OCI-M2 (cell line): ENCODE measurements at regions not wholly inside any gene's neighbourhood (a gene's known extent, or its start where the extent isn't known, plus 50 kb on each side); places are given as distances from the start of the nearest gene placed in this dataset.
"Not testable (repeated sequence)": the region's sequence is repeated elsewhere in the genome, so short reads cannot be mapped to it uniquely, and the experiment has no call there.

Experiments used
- DNase-seq: peaks from one replicate; lab custom pipeline; 2025; ENCODE audit not compliant: unreplicated experiment; lab: John Stamatoyannopoulos, UW

DNA sequence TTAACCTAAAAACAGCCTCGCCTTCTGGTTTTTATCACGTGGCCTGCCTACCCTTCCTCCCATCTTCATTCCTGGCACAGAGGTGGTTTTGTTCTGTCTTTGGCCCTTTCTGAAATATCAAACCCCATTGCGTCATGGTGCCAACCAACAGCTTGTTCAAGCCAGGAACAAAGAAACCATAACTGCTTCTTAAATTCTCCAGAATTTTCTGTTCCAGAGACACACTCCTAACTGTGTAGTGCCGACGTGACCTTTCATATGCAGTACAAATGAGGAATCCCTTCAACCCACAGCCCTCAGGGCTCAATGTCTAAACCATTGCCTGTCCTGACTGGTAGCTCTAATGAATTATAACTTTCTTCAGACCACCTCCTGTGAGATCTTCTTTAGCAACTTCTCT, 82.2 kb upstream of the TNP1 start:
- DNase-seq, result no peak

DNA sequence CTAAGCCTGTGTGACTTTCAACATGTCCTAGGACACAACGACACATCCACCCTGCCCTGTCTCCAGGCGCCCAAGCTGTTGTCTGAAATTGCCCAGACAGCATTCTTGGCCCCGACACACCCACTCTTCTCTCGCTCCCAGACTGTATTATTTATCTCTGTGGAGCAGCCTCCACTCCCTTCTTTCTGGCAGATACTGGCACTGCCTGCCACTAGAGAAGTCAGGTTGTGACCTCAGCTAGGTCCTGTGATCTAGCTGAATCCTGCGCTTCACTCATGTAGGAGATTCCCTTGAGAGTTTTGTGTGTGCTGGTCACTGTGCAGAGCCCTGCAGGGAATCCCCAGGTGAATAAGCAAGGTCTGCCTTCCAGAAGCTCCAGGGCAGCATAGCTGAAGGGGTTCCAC, 77.1 kb upstream of the TNP1 start:
- DNase-seq, result no peak

DNA sequence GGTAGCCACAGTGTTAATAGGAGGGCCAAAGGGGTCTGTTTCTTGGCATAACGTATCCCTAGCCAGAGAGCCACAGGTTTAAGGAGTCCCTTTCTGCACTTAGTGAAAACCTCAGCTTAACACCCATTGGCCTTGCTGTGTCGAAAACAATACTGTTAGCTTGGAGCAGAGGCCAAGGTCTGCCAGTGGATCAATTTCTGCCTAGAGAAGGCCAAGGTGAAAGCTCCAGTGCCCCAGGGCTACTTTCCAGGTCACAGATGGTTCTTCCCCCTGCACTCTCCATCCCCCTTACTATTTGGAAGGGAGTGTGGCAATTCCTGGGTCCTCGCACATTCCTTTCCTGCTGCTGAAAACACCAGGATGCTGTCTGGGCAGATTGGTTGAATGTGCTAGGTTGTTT, 74.8 kb upstream of the TNP1 start:
- DNase-seq, result no peak

DNA sequence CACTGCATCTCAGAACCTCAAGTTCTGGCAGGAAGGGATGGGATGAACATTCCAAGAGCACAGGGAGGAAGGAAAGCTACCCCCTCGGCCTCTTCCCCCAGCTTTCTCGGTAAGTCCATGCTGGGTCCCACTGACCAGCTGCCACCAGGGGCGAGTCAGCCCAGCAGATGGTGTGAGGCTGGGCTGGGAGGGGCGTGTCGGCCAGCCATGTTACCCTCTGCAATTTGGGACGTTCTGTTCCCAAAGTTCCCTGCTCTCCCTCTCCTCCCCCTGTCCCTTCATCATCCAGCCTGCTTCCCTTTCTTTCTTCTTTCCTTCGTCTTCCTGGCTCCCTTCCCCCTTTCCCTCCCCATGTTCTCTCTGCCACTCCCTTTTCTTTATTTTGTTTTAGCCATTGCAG, 74.3 kb upstream of the TNP1 start:
- DNase-seq, result no peak

DNA sequence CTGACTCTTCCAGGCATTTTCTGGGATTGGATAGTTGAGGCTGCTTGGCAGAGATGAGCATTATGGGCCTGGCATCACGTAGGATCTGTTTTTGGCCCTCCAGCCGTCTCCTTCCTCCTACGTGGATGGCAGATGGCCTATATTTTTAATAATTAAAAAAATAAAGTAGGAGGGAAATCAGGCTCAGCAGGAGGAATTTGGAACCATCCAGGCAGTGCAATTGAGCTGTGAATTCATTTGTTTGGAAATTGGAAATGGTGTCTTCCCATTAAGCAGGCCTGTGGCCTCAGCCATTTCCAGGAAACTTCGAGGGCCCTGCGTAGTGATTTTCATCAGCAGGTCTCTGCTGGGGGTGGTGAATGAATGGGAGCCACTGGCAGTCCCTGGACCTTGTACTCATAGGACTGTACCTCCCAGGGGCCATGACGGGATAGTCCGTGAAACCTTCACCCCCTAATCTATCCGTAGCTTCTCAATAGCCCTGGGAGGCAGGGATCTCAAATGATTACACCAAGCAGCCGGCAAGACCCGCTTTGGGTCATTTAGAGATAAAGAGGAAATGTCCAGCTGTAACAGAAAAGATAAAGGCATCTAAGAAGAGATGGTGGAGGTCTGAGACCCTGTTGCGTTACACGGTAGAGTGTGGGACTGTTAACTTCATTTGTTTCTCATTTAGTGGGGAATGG, 73.1 kb upstream of the TNP1 start:
- no peak for DNase-seq

DNA sequence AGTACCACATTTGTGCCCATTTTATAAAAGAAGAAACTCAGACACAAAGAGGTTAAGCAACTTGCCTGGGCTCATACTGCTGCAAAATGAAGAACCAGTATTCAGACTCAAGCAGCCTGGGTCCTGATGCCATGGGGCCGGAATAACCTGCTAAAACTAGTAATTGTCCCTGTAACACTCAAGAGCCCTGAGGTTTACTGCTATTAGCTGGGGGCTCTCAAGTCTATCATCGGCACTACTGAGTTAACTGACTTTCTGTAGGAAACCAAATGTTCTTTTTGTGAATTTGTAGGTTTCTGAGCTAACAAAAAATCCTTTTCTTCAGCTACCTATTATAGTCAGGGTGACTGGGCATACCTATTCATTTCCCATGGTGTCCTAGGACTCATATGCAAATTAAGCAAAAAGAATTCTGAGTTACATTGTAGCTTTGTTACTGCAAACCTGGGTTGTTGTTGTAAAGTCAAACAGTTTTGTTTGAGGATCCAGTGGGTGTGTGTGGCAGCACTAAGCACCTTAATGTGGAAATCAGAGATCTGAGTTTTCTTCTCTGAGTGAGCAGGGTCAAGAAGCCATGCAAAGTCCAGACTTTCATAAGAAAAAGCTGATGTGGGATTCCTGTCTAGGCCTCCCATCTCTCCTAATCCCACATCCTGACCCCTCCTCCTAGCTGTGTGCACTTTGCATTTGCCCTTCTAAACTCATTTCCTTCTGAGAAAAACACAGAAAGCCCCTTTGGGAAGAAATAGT, 72.4 kb upstream of the TNP1 start:
- no peak for DNase-seq

DNA sequence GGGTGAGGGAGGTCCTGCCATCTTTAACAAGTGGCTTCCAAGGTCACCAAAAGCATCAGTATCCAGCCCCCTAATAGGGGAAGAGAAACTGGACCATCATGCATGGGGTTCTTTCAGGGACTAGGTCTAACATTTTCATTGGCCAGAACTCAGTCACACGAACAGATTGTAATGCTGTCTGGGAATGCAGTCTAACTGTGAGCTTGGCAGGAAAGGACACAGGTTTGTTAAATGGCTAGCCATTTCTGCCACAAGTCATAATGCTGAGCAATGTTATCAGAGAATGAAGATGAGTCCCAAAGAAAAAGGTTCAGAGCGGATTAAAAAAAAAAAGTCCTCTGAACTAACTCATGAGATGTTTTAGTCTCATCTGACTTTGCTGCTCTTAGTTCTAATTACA, 70.9 kb upstream of the TNP1 start:
- no peak for DNase-seq

DNA sequence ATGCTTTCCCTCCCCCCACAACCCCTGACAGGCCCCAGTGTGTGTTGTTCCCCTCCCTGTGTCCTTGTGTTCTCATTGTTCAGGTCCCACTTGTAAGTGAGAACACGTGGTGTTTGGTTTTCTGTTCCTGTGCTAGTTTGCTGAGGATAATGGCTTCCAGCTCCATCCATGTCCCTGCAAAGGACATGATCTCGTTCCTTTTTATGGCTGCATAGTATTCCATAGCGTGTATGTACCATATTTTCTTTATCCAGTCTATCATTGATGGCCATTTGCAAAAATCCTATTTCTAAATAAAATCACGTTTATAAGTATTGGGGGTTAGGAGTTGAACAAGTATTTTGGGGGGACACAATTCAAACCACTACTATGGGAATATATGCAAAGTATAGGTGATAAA, 69.5 kb upstream of the TNP1 start:
- DNase-seq, result not testable (repeated sequence)

DNA sequence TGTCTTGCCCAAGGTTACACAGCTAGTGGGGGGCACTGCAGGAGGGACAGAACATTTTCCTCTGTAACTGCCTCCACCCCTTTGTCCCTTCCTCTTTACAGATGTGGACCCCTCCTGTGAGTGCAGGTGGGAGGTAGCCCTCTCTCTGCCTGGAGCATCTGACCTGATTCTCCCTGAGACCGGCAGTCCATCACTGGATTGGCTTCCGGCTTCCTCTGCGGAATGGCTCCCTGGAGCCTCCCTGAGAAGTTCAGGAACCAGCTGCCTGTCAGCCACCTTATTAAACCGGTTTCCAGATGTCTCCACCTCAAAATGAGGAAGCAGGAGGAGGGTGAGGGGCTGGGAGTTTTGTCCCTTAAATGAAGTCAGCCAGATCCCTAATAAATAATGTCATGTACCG, 67.3 kb upstream of the TNP1 start:
- no peak for DNase-seq

DNA sequence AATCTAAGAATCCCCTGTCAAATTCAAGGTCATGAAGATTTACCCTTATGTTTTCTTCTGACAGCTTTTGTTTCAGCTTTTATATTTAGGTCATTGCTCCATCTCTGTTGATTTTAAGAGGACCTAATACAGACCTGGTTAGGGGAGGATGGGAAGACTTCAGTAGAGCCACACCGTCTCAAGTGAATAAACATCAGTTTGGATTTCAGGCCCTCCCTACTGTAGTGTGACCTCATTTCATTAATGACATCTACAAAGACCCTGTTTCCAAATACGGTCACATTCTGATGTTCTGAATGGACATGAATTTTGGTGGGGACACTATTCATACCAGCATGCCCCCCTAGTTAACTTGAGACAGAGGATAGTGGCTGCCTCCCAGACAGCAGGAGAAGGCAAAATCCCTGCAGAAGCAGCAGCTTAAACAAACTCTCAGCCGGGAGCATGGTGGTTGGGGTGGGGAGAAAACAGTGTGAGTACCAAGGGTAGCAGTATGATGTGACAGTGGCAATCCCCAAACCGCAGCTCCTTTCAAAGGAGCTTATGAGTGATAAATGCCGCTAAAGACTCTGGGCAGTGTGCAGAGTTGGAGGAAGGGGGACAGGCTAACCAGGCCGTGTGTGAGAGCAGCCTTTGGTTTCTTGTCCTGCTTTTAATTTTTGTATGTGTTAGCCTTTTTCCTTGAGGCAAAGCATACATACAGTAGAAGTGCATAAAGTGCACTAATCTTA, 65.9 kb upstream of the TNP1 start:
- no peak for DNase-seq

DNA sequence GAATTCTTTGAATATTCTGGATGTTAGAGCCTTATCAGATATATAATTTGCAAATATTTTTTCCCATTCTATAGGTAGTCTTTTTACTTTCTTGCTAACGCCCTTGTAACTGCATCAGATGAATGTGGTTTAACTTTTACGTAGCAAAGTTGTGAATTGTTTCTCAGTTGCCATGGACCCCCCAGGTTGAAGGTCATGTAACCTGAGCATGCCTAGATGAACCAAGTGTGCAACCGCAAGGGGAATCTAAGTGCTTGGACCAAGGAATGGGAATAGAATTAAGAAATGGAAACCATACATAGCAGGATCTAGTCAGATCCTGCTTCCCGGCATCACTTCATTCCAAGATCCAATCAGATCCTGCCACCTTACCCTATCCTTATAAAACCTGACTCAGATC, 65.1 kb upstream of the TNP1 start:
- DNase-seq, result no peak

DNA sequence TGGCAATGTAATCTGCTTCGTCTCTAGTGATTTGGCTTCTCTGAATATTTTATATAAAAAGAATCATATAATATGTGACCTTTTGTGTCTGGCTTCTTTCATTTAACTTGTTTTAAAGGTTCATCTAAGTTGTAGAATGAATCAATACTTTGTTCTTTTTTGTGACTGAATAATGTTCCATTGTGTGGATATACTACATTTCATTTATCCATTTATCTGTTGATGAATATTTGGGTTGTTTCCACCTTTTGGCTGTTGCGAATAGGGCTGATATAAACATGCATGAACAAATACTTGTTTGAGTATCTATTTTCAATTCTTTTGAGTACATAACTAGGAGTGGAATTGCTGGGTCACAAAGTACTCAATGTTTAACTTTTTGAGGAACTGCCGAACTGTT, 63.8 kb upstream of the TNP1 start:
- DNase-seq, result no peak

DNA sequence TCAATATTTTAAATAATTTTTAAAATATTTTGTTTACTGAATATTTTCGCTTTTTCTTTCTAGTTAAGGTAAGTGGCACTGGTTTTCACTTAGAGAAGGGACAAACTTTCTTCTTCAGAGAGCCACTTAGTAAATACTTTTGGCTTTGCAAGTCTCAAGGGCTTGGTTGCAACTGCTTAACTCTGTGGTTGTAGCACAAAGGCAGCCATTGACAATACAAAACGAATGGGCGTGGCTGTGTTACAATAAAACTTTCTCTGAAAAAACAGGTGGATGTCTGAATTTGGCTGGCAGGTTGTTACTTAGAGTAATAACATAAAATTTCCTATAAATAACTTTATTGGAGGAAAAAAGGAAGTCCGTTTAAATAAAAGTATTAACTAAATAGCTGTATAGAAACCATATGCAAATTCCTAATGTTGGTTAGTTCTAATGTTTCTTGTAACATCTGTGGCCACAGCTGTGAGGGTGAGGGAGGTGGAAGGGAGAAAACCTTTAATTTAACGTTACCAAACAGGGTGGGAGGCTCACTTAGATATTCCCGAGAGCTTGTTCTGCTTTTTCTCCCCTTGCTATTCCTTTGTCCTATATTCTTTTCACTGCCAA, 62.4 kb upstream of the TNP1 start:
- no peak for DNase-seq

DNA sequence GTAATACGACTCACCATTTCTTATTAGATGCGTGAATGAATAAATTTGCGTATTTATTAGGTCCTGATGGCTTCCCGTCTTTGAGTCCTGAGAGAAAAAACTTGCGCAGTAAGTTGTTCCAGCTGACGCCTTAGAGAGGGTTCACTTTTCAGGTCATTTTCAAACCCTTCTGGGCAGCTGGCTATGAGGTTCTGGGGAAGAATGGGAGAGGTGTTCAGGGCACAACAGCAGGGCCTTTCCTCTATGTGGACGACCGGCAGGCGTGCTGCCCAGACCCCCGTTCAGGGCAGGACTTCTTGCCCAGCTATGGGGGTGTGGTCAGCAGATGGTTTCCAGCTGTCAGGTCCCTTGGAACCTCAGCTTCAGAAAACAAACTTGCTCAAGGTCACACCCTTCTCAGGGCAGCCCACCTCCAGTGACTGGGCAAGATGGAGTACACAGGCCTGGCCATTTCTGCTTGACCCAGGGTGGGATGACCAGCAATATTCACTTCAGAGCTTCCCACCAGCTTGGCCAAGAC, 61.1 kb upstream of the TNP1 start:
- no peak for DNase-seq

DNA sequence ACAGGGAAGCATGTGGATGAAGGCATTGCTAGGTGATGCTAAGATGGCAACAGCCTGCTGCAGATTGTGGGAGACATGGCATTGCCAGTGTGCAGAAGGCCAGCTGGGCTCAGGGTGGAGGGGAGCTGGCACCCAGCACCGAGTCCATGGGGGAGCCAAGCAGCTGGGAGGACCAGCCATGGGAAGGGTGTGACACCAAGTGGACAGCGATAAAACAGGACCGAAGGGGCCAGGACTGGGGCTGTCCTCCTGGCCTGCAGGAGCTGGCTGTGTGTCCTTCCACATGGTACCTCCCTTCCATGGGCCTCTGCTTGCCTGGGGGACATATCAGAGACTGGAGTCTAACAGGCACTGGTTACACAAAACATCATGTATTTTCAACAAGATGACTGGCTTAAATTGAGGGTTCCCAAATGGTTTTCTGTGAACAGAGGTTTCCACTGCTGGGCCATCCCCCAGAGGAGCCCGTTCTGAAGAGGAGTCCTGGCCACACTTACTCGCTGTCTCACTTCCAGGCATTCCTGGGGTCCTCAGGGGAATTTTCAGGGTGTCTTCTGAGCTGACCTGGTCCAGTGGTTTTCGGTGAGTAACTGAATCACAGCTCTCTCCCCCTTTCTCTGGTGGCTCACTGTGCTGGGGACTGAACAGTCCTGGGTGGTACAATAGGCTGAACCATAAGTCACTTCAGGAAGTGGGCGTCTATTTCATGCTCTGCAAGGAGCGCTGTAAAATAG, 60.4 kb upstream of the TNP1 start:
- no peak for DNase-seq

DNA sequence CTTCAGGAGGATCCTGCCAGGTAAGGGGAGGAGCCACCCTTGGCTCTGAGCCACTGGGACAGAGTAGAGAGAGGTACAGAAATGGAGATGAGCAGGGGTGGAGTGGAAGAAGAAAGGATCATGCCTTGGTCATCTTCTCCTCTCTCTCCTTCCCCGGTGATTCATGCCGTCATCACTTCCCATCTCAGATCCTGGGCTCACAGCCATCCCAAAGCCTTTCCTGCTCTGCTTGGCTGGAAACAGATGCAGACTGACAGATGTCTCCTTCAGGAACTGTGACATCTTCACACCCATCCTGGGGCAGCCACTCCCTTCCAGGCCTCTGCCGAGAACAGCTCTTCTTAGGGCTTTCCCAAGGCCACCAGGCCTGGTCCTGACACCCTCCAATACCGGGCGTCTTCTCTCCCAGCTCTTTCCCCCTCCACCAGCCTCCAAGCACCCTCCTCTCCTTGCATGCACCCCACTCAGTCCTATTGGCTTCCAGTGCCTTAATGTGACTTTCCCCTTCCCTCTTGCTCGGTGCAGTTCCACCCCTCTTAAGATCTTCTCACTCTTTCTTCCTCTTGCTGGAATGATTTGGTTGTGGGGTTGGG, 58.3 kb upstream of the TNP1 start:
- DNase-seq, result no peak

DNA sequence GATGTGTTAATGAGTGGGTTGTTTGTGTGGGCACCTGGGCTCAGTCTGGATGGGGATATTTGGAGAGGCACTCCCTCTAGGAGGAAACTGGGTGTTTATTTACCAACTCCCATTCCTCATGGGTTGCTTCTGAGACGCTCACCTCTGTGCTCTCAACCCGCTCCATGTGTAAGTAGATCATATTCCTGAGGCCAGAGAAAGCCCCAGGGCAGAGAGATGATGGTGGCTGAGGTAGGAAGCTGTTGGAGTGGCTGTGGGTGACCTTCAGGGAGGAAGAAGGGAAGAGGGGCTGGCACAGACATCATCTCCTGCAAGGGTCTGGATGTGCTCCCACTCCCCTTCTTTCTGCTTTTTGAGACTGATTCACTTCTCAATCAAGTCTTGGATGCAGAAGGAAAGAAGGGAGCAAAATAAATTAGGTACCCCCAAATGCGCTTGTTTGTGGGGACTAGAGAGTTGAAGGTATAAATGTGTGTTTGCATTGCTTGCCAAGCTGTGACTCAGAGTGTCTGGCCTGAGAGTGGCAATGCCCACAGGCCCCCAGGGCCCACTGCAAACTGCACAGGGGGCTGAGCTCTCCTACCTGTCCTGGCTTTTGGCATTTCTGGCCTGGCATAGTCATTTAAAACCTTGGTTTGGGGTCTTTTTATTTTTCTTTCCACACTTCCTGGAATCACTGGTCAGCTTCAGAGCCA, 57.2 kb upstream of the TNP1 start:
- DNase-seq, result no peak

DNA sequence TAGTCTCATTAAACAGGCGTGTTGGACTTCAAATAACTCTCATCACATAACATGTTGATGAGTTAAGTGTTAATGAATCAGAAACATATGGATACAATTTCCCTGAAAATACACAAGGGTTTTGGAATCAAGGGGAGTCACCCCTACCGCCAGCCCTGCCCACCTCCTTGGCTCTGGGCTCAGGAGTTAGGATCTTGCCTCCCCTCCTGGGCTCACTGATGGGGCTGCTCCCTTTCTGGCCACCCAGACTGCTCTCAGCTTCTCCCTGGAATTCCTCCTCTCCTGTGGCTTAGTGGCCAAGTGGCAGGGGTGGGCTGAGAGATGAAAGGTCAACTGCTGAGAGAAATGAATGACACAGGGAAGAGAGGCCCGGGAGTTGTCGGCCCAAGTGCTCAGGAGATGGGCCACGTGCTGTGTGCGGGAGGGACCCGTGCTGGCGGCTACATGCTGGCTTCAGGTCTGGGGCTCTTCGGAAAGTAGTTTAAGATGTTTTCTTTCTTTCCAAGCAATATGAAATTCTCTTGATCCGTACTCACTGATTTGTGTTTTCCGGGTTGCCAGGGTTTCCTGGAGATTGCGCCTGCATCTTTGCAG, 55.8 kb upstream of the TNP1 start:
- no peak for DNase-seq

DNA sequence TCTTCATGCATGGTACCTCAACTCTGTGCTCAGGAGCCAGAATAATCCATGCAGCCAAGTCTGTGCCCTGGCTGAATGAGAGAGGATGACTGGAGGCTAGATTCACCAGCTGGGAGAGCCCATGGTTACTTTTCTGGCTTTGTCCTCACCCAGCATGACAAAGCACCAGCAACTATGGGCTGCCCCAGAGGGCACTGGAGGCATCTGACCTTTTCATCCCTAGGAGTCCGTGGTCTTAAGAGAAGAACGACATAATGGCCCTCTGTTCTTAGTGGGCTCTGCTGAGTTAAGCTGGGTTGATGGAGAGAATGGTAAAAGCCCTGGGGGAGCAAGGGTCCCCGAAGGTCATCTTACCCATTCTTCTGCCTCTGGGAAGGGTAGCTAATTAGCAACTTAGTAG, 54.6 kb upstream of the TNP1 start:
- no peak for DNase-seq

DNA sequence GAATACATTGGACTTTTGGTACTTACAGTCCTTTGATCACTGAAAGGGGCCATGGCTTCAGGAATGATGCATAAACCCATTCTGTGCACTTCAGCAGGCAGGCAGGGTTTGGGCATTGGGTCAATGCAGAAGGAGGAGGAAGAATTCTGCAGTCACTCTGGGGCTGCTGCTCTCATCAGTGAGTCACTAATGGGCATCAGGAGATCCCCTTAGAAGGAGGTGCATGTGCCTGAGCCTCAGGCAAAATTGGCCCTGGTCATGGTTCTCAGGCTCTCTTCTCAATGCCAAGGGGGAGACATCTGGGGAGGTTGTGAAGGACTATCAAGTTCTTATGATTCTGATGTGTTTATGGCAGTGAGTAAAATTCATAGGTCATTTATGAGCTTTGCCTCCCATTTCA, 52.0 kb upstream of the TNP1 start:
- no peak for DNase-seq
